ENCODE measurements at regions not wholly inside any gene's neighbourhood (a gene's known extent, or its start where the extent isn't known, plus 50 kb on each side); places are given as distances from the start of the nearest gene placed in this dataset.

GRCh38 chr15:66615846-66616245 is 50.0 kb upstream of the LCTL start:
- DNase-seq (ENCODE audit: low spot score), result no peak
- no peak for FAIRE-seq

DNA sequence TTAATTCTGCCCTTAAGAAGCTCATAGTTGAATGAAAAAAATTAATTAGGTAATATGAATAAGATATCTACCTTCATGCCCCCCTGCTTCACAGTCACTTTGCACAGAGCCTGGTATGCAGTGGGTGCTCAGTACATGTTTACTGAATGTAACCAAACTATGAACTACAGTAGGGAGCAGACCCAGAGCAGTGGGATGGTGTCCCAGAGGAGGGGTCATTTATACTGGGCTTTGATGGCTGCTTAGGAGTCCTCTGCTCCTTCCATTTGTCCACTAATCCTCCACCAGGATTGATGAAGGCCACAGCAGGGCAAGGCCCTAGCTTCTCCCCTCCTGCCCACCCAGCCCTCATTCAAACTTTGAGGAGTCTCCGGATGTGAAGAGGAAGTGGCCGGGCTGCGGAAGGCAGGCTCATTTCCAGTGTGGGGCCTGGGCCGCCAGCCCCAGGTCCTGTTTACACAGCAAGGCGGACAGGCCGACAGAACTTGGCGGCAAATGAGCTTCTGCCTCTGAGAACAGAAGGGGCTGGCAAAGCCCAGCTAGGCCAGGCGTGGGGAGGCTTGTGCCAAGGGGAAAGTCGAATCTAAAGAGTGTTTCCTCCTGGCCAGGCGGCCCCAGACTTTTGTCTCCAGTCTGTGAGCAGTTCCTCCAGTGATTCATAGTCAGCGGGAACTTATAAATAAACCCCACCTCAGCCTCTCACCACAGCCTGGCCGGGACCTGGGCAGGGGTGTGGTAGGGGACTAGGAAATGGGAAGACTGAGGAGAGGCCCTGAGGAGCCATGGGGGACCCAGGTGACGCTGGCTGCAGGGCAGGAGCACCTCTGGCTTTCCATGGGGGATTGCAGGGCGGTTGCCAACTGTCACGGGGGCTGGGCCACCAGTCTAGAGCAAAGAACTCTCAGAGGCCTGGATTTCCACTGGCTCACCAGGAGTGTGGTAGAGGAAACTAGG is 51.6 kb upstream of the LCTL start:
- peak; percentile 53 for DNase-seq (ENCODE audit: low spot score)
- FAIRE-seq, result no peak

- DNase-seq (ENCODE audit: low spot score) (peak; percentile 64), FAIRE-seq (no peak)
Measured at GRCh38 chr15:66619152-66619903, 53.5 kb upstream of the LCTL start.

DNA sequence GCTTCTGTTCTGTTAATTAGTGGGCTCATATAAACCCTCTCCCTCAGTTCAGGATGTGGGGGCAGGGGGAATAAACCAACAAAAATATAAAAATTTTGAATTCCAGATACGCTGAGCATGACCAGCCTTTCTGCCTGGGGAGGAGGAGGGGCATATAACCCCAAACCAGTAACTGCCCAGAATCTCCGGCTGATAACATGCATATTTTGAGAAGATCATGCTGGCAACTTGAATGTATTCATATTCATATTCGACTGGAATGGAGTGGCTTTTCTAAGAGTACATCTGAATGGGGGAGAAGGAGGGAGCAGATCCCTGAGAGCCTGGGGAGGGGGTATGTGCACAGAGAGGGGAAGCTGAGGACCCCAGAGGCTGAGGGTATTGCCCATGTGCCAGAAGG is 54.5 kb upstream of the LCTL start:
- DNase-seq (ENCODE audit: low spot score) (no peak), FAIRE-seq (no peak)

DNA sequence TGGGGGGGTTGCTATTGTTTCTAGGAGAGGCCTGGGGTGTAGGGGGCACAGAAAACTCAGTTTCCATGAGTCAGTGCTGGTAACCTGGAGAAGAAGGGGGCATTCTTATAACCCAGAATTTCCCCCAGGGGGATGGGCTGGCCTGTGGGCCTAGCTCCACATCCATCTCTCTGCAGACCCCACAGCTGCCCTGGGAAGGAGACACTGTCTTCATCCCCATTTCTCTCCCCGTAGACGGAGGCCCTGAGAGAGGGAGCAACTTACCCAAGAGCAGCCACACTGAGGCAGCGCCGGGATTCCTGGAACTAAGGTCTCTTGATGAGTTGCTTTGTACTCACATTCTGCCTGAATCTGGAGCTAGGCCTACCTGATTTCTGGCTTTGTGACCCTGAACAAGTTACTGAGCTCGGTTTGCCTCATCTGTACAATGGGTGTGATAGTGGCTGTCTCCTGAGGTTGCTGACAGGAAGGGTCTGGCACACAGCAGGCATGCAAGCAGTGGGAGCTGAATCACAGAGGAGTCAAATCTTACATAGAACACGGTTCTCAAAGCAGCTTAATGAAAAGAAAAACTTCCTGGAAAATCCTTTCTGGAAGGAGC is 55.0 kb upstream of the LCTL start:
- no peak for DNase-seq (ENCODE audit: low spot score)
- no peak for FAIRE-seq

GRCh38 chr15:66621491-66622467 is 56.0 kb upstream of the LCTL start:
- FAIRE-seq, result no peak
- no peak for DNase-seq (ENCODE audit: low spot score)

DNA sequence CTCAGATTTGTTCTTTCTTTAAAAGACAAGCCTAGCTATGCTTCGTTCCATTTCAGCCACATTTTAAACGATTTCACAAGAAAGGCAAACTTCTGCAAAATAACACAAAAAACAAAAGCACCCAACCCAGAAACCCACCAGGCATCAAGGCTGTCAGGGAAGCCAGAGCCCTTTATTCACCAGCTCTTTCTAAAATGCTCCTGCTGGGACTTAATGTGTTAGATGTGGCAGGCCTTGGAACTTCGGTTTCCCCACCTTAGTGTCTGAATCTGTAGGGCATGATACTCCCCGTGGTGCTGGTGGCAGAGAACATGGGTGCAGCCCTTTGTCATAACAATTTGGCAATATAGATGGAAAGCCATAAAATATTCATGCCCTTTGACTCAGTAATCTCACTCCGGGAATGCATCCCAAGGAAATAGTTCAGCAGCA is 56.8 kb upstream of the LCTL start:
- no peak for FAIRE-seq
- no peak for DNase-seq (ENCODE audit: low spot score)

DNA sequence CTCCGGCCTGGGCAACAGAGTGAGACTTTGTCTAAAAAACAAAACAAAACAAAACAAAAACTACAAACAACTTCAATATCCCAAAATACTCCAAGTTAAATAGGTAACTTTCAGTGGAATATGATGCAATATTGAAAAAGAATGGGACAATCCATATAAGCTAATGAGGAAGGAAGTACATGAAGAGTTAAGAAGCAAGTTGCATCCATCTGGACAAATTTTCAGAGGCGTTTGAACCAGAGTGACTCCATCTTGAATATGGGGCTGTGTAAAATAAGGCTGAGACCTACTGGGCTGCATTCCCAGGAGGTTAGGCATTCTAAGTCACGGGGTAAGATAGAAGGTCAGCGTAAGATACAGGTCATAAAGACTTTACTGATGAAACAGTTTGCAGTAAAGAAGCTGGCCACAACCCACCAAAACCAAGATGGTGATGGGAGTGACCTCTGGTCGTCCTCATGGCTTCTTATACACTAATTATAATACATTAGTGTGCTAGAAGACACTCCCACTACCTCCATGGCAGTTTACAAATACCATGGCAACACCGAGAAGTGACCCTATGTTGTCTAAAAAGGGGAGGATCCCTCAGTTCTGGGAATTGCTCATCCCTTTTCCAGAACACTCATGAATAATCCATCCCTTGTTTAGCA is 58.1 kb upstream of the LCTL start:
- FAIRE-seq, result no peak
- DNase-seq (ENCODE audit: low spot score), result no peak

GRCh38 chr15:66625531-66625930 is 59.7 kb upstream of the LCTL start:
- FAIRE-seq, result no peak
- no peak for DNase-seq (ENCODE audit: low spot score)

- no peak for FAIRE-seq
- DNase-seq (ENCODE audit: low spot score), result no peak
Measured at GRCh38 chr15:66625974-66626373, 60.2 kb upstream of the LCTL start.

- DNase-seq (ENCODE audit: low spot score) (no peak), FAIRE-seq (no peak)
Measured at GRCh38 chr15:66628976-66629723, 63.4 kb upstream of the LCTL start.

GRCh38 chr15:66629817-66630576 is 64.2 kb upstream of the LCTL start:
- FAIRE-seq (no peak), DNase-seq (ENCODE audit: low spot score) (no peak)

- no peak for DNase-seq (ENCODE audit: low spot score)
- FAIRE-seq, result no peak
Measured at GRCh38 chr15:66630801-66631351, 65.1 kb upstream of the LCTL start.

DNA sequence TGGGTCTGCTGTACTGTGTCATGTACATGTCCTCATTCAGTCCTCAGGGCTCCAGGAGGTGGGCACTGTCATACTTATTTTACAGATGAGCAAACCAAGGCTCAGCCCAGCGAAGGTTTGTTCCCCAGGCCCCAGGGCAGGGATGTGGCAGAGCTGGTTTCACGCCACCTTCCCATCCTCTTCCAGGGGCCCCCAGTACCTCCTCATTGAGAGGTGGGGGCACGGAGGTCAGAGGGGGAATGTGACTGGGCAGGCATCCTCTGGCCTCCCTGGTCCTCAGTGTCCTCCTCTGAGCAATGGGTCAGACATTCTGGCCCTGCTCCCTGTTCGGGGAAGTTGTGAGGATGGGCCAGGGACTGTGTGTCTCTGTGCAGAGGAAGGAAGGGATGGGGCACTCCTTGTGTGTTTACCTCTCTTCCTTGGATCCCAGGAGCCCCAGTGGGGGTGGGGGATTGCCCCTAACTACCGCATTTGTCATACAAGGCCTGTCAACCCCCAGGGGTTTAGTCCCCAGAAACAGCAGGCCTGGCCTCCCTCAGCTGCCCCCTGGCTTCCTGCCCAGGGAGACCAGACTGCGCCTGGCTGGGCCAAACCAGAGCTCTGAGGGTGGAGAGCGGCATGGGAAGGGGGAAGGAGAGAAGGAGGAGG is 65.9 kb upstream of the LCTL start:
- DNase-seq (ENCODE audit: low spot score), result no peak

GRCh38 chr15:66633041-66633937 is 67.5 kb upstream of the LCTL start:
- no peak for DNase-seq (ENCODE audit: low spot score)
- FAIRE-seq, result no peak

More for the DNA sequence above, 65.9 kb upstream of the LCTL start:
- FAIRE-seq, result no peak

GRCh38 chr15:66633938-66634250 is 68.1 kb upstream of the LCTL start:
- DNase-seq (ENCODE audit: low spot score) (no peak), FAIRE-seq (no peak)

DNA sequence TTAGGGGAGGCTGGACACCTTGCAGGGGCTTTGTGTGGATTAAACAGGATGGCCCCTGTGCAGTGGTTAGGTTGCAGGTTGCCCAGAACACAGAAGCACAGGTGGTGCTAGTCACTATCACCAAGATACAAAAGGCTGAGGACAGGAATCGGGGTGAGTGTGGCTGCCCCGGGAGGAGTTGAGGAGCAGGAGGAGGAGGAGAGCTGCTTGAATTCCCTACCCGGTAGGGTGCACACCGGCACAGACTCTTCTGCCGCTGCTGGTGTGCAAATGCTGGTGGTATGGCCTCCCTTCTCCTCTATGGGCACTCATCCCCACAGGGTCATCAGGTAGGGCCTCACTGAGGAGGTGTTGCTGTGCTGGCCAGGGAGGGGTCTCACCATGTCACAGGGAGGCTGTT is 67.5 kb upstream of the SMAD6 start:
- DNase-seq (ENCODE audit: low spot score) (no peak), FAIRE-seq (no peak)
